Stimulated activated CD4-positive, alpha-beta T cell treated with anti-CD3 and anti-CD28 coated beads, Interleukin-12 subunit alpha, Interleukin-12 subunit beta, amount 100 ng/mL, for 48 hours (primary cell): ENCODE measurements at regions not wholly inside any gene's neighbourhood (a gene's known extent, or its start where the extent isn't known, plus 50 kb on each side); places are given as distances from the start of the nearest gene placed in this dataset.

Experiments used
- DNase-seq, 3 donors: peaks; one replicate each; pipeline ENCODE4 v3.0.0-alpha.2; 2020; ENCODE audit warnings: low read depth in 2 of 3, low spot score in 1 of 3

DNA sequence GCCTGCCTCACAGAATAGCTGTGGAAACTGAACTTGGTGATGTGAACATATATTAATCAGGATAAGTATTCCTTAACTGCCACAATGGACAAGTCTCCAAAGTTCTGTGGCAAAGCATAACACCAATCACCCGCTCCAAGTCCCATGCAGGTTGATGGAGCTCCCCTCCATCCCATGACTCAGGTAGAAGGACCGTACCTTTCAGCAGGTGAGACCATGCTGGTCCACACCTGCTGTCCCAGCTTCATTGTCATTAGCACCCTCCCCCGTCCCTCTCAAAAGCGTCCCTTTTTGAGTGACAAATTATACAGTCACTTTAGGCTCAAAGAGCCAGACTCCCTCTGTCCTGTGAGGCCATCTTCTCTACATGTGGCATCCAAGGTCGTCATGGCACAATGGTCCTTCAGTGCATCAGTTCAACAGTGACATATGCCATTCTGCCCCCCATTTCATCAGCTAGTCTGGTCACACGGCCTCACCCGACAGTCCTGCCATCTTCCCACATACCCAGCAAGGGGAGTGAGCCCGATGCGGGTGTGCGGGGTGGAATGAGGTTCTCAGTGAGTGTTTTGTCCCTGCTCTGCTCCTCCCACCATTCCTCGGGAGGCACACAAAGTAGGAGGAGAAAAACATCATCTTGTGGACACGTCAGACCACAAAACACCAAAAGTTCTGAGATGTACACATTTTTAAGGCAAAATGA lies 136.7 kb upstream of the MYCN start:
- no peak for DNase-seq

DNA sequence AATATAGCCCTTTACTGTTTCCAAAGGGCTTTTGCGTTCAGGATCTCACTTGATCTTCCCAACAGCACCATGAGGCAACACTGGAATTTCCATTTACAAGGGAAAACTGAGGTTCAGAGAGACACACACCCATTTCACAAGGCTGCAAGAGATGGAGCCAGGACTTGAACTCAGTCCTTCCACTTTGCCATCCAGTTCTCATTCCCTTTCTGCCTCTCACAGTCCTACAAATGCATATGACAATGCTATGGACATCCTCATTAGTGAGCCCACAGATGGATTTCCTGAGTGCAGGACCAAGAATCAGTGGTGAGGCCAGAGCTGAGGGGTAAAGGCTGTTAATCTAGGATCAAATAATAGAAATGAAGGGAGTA lies 136.1 kb upstream of the MYCN start:
- no peak for DNase-seq

GRCh38 chr2:15804691-15805090 lies 135.7 kb upstream of the MYCN start:
- DNase-seq = no peak

DNA sequence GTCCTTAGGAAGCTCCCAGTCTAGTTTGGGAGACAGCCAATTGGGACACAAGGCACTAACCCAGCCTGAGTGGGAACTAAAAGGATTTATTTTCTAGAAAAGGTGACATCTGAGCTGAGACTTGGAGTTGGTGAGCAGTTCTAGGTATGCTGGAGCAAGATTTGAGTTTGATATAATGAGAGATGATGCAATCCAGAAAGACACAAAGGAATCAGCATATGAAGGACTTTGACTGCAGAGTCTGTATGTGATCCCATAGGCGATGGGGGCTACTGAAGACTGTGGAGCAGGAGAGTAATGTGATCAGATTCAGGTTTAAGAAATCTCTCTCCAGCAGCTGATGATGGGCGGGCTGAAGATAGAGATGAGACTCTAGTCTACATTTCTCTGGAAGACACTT lies 135.1 kb upstream of the MYCN start:
- no peak for DNase-seq

DNA sequence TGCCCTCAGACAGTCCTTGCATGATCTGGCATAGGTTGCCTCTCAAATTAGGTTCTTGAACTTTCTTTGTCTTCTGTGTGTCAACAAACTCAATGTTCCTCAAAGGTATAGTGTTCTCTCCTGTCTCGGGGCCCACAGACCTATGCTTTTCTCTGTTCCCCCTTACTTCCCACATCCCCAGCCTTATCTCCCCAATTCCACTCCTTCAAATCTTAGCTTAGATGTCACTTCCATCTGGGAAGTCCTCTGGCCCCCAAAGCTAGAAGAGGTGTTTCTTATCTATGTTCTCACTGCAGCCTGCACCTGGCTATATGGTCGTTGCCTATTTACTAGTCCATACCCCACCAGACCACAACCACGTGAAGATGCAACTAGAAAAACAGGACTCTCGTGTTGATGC lies 134.6 kb upstream of the MYCN start:
- DNase-seq = no peak

- DNase-seq = no peak
Observed at GRCh38 chr2:15806801-15807417, 133.4 kb upstream of the MYCN start.

- DNase-seq = no peak
Observed at GRCh38 chr2:15807418-15808203, 132.7 kb upstream of the MYCN start.

- no peak for DNase-seq
Observed at GRCh38 chr2:15808204-15808910, 132.0 kb upstream of the MYCN start.

- DNase-seq = no peak
Observed at GRCh38 chr2:15808944-15809343, 131.4 kb upstream of the MYCN start.

GRCh38 chr2:15809404-15809803 lies 130.9 kb upstream of the MYCN start:
- DNase-seq = no peak

GRCh38 chr2:15810477-15811150 lies 129.7 kb upstream of the MYCN start:
- no peak for DNase-seq

- no peak for DNase-seq
Observed at GRCh38 chr2:15811367-15811766, 129.0 kb upstream of the MYCN start.

GRCh38 chr2:15812187-15812780 lies 128.1 kb upstream of the MYCN start:
- DNase-seq = no peak

- no peak for DNase-seq
Observed at GRCh38 chr2:15813481-15814266, 126.7 kb upstream of the MYCN start.

DNA sequence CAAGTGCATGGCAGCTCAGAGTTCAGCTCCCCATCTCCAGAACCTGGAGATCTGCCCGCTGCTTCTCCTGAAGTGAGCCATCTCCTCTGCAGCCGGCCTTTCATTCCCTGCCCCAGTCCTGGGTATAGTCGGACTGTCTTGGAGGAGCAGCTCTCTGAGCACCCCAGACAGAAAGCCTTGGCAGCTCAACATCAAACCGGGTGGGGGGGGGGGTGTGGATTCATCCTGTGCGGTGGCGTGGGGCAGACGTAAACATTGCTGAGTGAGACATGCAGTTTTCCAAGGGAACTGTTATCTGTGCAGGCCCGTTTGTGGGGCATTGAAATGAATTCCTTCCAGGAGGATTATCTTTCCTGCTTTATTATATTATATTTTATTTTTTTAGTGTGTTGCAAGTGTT lies 125.9 kb upstream of the MYCN start:
- DNase-seq = no peak

DNA sequence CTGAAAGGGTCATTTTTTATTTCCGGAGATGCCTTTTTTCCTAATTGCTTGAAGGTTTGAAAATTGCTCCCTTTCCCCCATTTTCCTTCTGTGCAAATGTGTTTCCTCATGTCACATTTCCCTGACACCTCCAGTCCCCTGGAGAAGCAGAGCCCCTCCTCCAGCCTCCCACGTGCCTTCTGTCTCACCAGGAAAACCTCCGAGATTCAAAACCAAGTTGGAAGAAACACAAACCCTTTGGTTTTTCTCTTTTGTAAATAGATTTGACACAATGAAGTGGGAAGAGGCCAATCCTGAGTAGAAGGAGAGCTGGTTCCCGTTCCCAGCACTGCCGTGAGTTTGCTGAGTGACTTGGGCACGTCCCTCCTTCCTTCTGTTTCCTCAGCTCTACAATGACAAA lies 125.4 kb upstream of the MYCN start:
- no peak for DNase-seq

GRCh38 chr2:15816226-15816625 lies 124.1 kb upstream of the MYCN start:
- DNase-seq = no peak

- DNase-seq = no peak
Observed at GRCh38 chr2:15816674-15817406, 123.5 kb upstream of the MYCN start.

GRCh38 chr2:15817748-15818147 lies 122.6 kb upstream of the MYCN start:
- no peak for DNase-seq
